RWPE2 (cell line): ENCODE measurements at regions not wholly inside any gene's neighbourhood (a gene's known extent, or its start where the extent isn't known, plus 50 kb on each side); places are given as distances from the start of the nearest gene placed in this dataset.

Source experiments
- ATAC-seq: fragments of 200-7000 bp; cut with Tn5 transposase; 3 replicates; pipeline ENCODE4 v1.9.1; 2021; ENCODE audit warnings: low read depth
- DNase-seq: peaks from one replicate; pipeline ENCODE4 v3.0.0-alpha.2; 2020; ENCODE audit warnings: low spot score
- H3K27ac ChIP-seq: fragments of 450-650 bp; 2 replicates; pipeline ENCODE4 v1.5.1; 2017; ENCODE audit warnings: mild to moderate bottlenecking; ENCODE audit not compliant: poor library complexity, severe bottlenecking
- H3K27me3 ChIP-seq: fragments of 250-450 bp; sonication (Bioruptor Pico); 2 replicates; pipeline ENCODE4 v1.5.1; 2021; ENCODE audit warnings: mild to moderate bottlenecking, moderate library complexity; ENCODE audit not compliant: insufficient read depth, poor library complexity, severe bottlenecking
- H3K36me3 ChIP-seq: fragments of 250-450 bp; sonication (Bioruptor Pico); 2 replicates; pipeline ENCODE4 v1.5.1; 2020; ENCODE audit warnings: low read depth, mild to moderate bottlenecking, moderate library complexity
- H3K4me1 ChIP-seq: fragments of 250-450 bp; sonication (Bioruptor Pico); 2 replicates; pipeline ENCODE4 v1.5.1; 2021; ENCODE audit warnings: mild to moderate bottlenecking, moderate library complexity; ENCODE audit not compliant: insufficient read depth, poor library complexity, severe bottlenecking
- H3K4me3 ChIP-seq: fragments of 250-450 bp; sonication (Bioruptor Pico); 2 replicates; pipeline ENCODE4 v1.5.1; 2021; ENCODE audit warnings: mild to moderate bottlenecking, moderate library complexity; ENCODE audit not compliant: severe bottlenecking
- H3K9me3 ChIP-seq: fragments of 250-450 bp; sonication (Bioruptor Pico); 2 replicates; pipeline ENCODE4 v1.5.1; 2021; ENCODE audit warnings: mild to moderate bottlenecking, moderate library complexity; ENCODE audit not compliant: severe bottlenecking
- TF ChIP-seq, protein P1 (sequence below): fragments of 450-650 bp; IDR thresholded peaks from one replicate; pipeline ENCODE4 v1.5.1; 2017; ENCODE audit warnings: mild to moderate bottlenecking, moderate library complexity; ENCODE audit not compliant: poor library complexity, severe bottlenecking

DNA sequence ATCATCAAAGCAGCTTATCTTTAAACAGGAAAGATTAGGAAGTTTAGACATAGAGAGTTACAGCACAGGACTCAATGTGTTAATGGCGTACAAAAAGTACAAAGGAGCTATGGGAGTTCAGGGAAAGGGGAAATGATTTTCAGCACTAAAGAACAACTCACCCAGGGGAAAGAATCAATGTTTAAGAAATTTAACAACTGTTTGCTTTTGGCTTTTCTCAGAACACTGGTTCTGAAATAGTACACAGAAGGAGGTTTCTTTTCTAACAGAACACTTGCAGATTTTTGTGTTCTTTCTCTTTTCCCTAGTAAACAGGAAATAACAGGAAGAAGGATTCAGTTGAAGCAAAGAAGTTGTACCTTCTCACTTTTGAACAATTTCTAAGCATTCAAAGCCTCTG lies 71.3 kb upstream of the GHR start:
- Histone ChIP-seq H3K27ac (no peak overlapping the region), H3K4me3 (no peak overlapping the region), H3K27me3 (no peaks in the 10 kb centered on the region), H3K4me1 (no peaks in the 10 kb centered on the region), H3K9me3 (no peaks in the 10 kb centered on the region), H3K36me3 (no peaks in the 10 kb centered on the region)
- DNase-seq (no peak), ATAC-seq (no peak)
- TF ChIP-seq, protein P1, sequence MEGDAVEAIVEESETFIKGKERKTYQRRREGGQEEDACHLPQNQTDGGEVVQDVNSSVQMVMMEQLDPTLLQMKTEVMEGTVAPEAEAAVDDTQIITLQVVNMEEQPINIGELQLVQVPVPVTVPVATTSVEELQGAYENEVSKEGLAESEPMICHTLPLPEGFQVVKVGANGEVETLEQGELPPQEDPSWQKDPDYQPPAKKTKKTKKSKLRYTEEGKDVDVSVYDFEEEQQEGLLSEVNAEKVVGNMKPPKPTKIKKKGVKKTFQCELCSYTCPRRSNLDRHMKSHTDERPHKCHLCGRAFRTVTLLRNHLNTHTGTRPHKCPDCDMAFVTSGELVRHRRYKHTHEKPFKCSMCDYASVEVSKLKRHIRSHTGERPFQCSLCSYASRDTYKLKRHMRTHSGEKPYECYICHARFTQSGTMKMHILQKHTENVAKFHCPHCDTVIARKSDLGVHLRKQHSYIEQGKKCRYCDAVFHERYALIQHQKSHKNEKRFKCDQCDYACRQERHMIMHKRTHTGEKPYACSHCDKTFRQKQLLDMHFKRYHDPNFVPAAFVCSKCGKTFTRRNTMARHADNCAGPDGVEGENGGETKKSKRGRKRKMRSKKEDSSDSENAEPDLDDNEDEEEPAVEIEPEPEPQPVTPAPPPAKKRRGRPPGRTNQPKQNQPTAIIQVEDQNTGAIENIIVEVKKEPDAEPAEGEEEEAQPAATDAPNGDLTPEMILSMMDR: no peak

DNA sequence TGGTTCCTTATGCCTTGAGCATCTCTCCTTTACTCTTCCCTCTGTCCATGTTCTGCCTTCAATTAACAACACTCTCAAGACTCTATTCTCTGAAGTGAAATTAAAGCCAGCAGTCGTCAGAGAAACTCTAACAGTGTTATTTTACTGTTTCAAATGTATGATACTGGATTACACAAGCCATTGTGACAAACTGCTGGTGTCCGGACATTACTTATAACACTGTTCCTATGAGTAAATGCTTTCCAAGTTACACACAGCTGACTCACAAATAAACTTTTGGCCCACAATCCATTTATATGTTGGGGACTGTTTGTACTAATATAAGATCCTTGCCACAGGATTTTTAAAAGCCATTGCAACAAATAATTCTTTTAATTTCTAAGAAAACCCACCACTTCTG lies 63.2 kb upstream of the GHR start:
- no peaks in the 10 kb centered on the region for H3K27me3 ChIP-seq
- H3K4me3 ChIP-seq: no peak overlapping the region
- TF ChIP-seq, protein P1: no peak
- ATAC-seq: peak; percentile 52; the same call in 2 of the 3 replicates
- no peaks in the 10 kb centered on the region for H3K4me1 ChIP-seq
- H3K27ac ChIP-seq: no peak overlapping the region
- no peaks in the 10 kb centered on the region for H3K9me3 ChIP-seq
- DNase-seq: no peak
- no peaks in the 10 kb centered on the region for H3K36me3 ChIP-seq

DNA sequence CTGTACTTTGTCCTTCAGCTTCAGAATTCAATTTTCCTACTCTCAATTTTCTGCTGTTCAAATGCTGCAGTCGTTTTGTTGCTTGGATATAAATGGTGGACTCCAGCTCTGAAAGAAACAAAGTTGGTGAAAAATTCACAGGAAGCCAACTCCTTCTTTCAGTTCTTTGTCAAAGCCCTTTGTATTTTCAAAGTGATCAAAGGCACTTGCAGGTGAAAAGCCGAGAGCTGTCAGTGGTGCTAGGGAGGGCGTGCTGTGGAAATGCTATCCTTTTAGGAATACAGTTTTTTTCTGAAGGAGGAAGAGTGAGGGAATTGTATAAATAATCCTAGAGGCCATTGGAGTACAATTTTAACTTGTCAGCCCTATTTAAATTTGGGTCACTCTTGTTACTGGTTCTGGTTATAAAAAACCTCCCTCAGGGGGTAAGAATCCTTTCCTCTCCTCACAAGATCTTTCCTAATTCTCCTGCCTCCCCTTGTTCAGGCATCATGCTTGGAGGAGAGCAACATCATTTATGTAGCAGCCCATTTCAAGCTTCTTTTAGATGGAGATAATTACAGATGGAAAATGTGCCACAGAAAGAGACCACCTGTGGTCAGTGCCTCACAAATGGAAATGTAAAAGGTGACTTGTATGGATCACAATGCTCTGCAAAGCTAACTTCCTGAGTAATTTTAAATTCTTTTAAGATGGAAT lies 62.5 kb upstream of the GHR start:
- Histone ChIP-seq H3K27me3 (no peaks in the 10 kb centered on the region), H3K27ac (no peak overlapping the region), H3K4me1 (no peaks in the 10 kb centered on the region), H3K9me3 (no peaks in the 10 kb centered on the region), H3K4me3 (no peak overlapping the region), H3K36me3 (no peaks in the 10 kb centered on the region)
- ATAC-seq (no peak), DNase-seq (no peak)
- TF ChIP-seq, protein P1: no peak

DNA sequence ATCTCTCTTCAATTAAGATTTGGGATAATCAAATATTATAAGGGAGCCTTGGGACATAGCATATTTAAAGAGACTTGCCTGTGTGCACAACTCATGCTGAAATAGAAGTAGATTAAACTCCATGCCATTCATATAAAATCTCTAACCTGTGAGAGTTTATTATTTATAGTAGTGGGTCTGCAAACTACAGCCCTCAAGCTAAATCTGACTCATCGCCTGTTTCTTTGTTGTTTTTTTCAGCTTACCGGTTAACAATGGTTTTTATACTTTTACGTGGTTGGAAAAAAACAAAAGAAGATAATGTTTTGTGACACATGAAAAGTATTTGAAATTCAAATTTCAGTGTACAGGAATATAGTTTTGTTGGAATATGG lies 61.9 kb upstream of the GHR start:
- Histone ChIP-seq H3K27ac (no peak overlapping the region), H3K9me3 (no peaks in the 10 kb centered on the region), H3K36me3 (no peaks in the 10 kb centered on the region), H3K4me3 (no peak overlapping the region), H3K27me3 (no peaks in the 10 kb centered on the region), H3K4me1 (no peaks in the 10 kb centered on the region)
- no peak for DNase-seq
- ATAC-seq: no peak
- TF ChIP-seq, protein P1: no peak

DNA sequence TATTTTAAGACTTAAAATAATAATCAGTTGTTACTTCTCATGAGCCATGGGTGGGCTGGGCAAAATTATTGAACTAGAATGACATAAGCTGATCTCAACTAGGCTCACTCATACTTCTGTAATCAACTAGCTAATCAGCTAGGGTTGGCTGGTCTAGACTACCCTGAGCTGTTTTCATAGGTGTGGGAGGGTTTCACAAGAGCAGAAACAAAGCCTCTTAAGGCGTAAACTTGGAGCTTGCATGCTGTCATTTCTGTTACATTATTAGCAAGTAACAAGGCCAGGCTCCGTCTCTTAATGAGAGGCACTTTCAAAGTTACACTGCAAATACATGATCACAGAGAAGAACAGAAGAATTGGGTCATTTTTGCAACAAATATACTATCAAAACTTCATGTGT lies 57.2 kb upstream of the GHR start:
- Histone ChIP-seq H3K36me3 (no peaks in the 10 kb centered on the region), H3K4me1 (no peaks in the 10 kb centered on the region), H3K4me3 (no peak overlapping the region), H3K9me3 (no peaks in the 10 kb centered on the region), H3K27ac (no peak overlapping the region), H3K27me3 (no peaks in the 10 kb centered on the region)
- ATAC-seq (no peak), DNase-seq (no peak)
- TF ChIP-seq, protein P1: no peak
